Fibroblast of skin of scalp (primary cell): ENCODE measurements at regions not wholly inside any gene's neighbourhood (a gene's known extent, or its start where the extent isn't known, plus 50 kb on each side); places are given as distances from the start of the nearest gene placed in this dataset.
A peak's percentile ranks its signal among the peaks of the same experiment; 100 is the strongest.

Source experiments
- DNase-seq: peaks from one replicate; pipeline ENCODE4 v3.0.0-alpha.2; 2013

GRCh38 chr12:104858611-104859543 lies 99.2 kb downstream of the SLC41A2 start:
- peak; percentile 65 for DNase-seq

- no peak for DNase-seq
Measured at GRCh38 chr12:104856531-104856930, 101.6 kb downstream of the SLC41A2 start.

GRCh38 chr12:104855599-104855998 lies 102.5 kb downstream of the SLC41A2 start:
- no peak for DNase-seq

- DNase-seq = peak; percentile 70
Measured at GRCh38 chr12:104852896-104853295, 105.2 kb downstream of the SLC41A2 start.

GRCh38 chr12:104852102-104852501 lies 106.0 kb downstream of the SLC41A2 start:
- peak; percentile 92 for DNase-seq

- DNase-seq = peak; percentile 52
Measured at GRCh38 chr12:104850781-104851180, 107.3 kb downstream of the SLC41A2 start.

GRCh38 chr12:104846056-104846767 lies 111.9 kb downstream of the SLC41A2 start:
- DNase-seq = peak; percentile 55

- DNase-seq = no peak
Measured at GRCh38 chr12:104844123-104844522, 114.0 kb downstream of the SLC41A2 start.

- DNase-seq = no peak
Measured at GRCh38 chr12:104840262-104840661, 117.8 kb downstream of the SLC41A2 start.

GRCh38 chr12:104835317-104835716 lies 122.8 kb downstream of the SLC41A2 start:
- no peak for DNase-seq

- DNase-seq = no peak
Measured at GRCh38 chr12:104834607-104835006, 123.5 kb downstream of the SLC41A2 start.

- DNase-seq = no peak
Measured at GRCh38 chr12:104833756-104834155, 124.3 kb downstream of the SLC41A2 start.

GRCh38 chr12:104828015-104828414 lies 130.1 kb downstream of the SLC41A2 start:
- DNase-seq = no peak

GRCh38 chr12:104827587-104827986 lies 130.5 kb downstream of the SLC41A2 start:
- DNase-seq = no peak

- DNase-seq = no peak
Measured at GRCh38 chr12:104825408-104825807, 132.7 kb downstream of the SLC41A2 start.

- no peak for DNase-seq
Measured at GRCh38 chr12:104823985-104824461, 134.1 kb downstream of the SLC41A2 start.

- no peak for DNase-seq
Measured at GRCh38 chr12:104822941-104823340, 135.1 kb downstream of the SLC41A2 start.

- no peak for DNase-seq
Measured at GRCh38 chr12:104816845-104817503, 141.1 kb downstream of the SLC41A2 start.

GRCh38 chr12:104815935-104816334 lies 142.2 kb downstream of the SLC41A2 start:
- DNase-seq = no peak

GRCh38 chr12:104814944-104815343 lies 143.1 kb downstream of the SLC41A2 start:
- no peak for DNase-seq
